H1 (cell line): ENCODE measurements at regions not wholly inside any gene's neighbourhood (a gene's known extent, or its start where the extent isn't known, plus 50 kb on each side); places are given as distances from the start of the nearest gene placed in this dataset.
A peak's percentile ranks its signal among the peaks of the same experiment; 100 is the strongest.

Experiments
- CTCF ChIA-PET: fragments of 300-600 bp; sonication (Branson Sonifier 250); formaldehyde crosslinking; loops from one replicate; lab custom pipeline; 2021; ENCODE audit not compliant: partially characterized antibody; lab: Charles Lee
- POLR2A ChIA-PET: fragments of 300-600 bp; sonication (Branson Sonifier 250); formaldehyde crosslinking; loops from one replicate; lab custom pipeline; 2021; ENCODE audit warnings: inconsistent platforms; ENCODE audit not compliant: partially characterized antibody; lab: Charles Lee
- DNase-seq, 2 experiments: peaks; one replicate each; pipeline versions ENCODE4 v3.0.0 to v3.0.0-alpha.2; 2010 to 2022; ENCODE audit warnings: low spot score in 2 of 2, low read depth in 1 of 2, mixed read lengths in 1 of 2
- FAIRE-seq: peaks from 2 replicates; lab custom pipeline; 2011; peaks lifted over from hg19 to GRCh38; lab: Jason Lieb, UNC
- H2AFZ ChIP-seq: 2 replicates; pipeline ENCODE4 v1.8.1; 2012; ENCODE audit warnings: low read length, inconsistent platforms
- H2AK5ac ChIP-seq: 2 replicates; pipeline ENCODE4 v1.6.1; 2013; ENCODE audit warnings: low read depth, low read length
- H2BK120ac ChIP-seq: replicated peaks from 2 replicates; pipeline ENCODE3; 2013; ENCODE audit warnings: low read depth, low read length, inconsistent platforms
- H2BK12ac ChIP-seq: 2 replicates; pipeline ENCODE4 v1.6.1; 2013; ENCODE audit warnings: low read depth, low read length
- H2BK15ac ChIP-seq: 2 replicates; pipeline ENCODE4 v1.6.1; 2013; ENCODE audit warnings: low read length
- H2BK20ac ChIP-seq: 2 replicates; pipeline ENCODE4 v1.6.1; 2013; ENCODE audit warnings: low read length
- H2BK5ac ChIP-seq: 2 replicates; pipeline ENCODE4 v1.6.1; 2013; ENCODE audit warnings: low read depth, low read length
- H3K14ac ChIP-seq: 2 replicates; pipeline ENCODE4 v1.6.1; 2013; ENCODE audit warnings: inconsistent platforms; ENCODE audit not compliant: insufficient read length
- H3K18ac ChIP-seq: 2 replicates; pipeline ENCODE4 v1.6.1; 2013; ENCODE audit warnings: low read length; ENCODE audit errors: extremely low read depth
- H3K23ac ChIP-seq: 2 replicates; pipeline ENCODE4 v1.6.1; 2013; ENCODE audit warnings: inconsistent platforms; ENCODE audit not compliant: insufficient read length
- H3K23me2 ChIP-seq: 2 replicates; pipeline ENCODE4 v1.6.1; 2013; ENCODE audit warnings: low read depth, low read length
- H3K27ac ChIP-seq: 2 replicates; pipeline ENCODE4 v1.6.1; 2011; ENCODE audit warnings: low read depth, low read length, inconsistent platforms
- H3K27me3 ChIP-seq, 4 experiments: replicated peaks in 1 of 4; 1 replicate in 1 of 4; 2 replicates in 3 of 4; pipeline versions ENCODE4 v1.6.1 to v1.8.1; 2011 to 2013; ENCODE audit warnings: low read length in 3 of 4, mild to moderate bottlenecking in 3 of 4, inconsistent platforms in 2 of 4, mixed read lengths in 2 of 4, moderate library complexity in 1 of 4; ENCODE audit not compliant: control insufficient read depth in 3 of 4, insufficient read depth in 3 of 4; ENCODE audit errors: extremely low read depth in 1 of 4
- H3K36me3 ChIP-seq, 4 experiments: 2 replicates each; pipeline versions ENCODE4 v1.6.1 to v1.8.1; 2011 to 2013; ENCODE audit warnings: mild to moderate bottlenecking in 4 of 4, low read length in 3 of 4, moderate library complexity in 2 of 4, control low read depth in 1 of 4, inconsistent platforms in 1 of 4; ENCODE audit not compliant: insufficient read depth in 4 of 4, control insufficient read depth in 2 of 4
- H3K4ac ChIP-seq: replicated peaks from 2 replicates; pipeline ENCODE3; 2013; ENCODE audit warnings: low read length, low read depth, mixed read lengths, inconsistent platforms; ENCODE audit not compliant: insufficient read length
- H3K4me1 ChIP-seq, 4 experiments: replicated peaks in 1 of 4; 1 replicate in 1 of 4; 2 replicates in 3 of 4; pipeline versions ENCODE4 v1.6.1 to v1.8.1; 2011 to 2013; ENCODE audit warnings: low read length in 3 of 4, inconsistent platforms in 2 of 4, mixed read lengths in 1 of 4; ENCODE audit not compliant: insufficient read depth in 4 of 4, control insufficient read depth in 3 of 4
- H3K4me2 ChIP-seq, 2 experiments: 2 replicates each; pipeline versions ENCODE4 v1.6.1 to v1.8.1; 2011 to 2013; ENCODE audit warnings: low read depth in 2 of 2, low read length in 2 of 2, control low read depth in 1 of 2, inconsistent platforms in 1 of 2, mild to moderate bottlenecking in 1 of 2; ENCODE audit not compliant: insufficient read depth in 1 of 2
- H3K4me3 ChIP-seq, 4 experiments: fragments of 200-600, 300-600 bp in 1 of 4; sonication (generic), shearing (Covaris generic), sonication (Bioruptor Twin) in 1 of 4; 2 replicates each; pipeline versions ENCODE4 v1.5.1 to v1.8.1; 2011 to 2016; ENCODE audit warnings: low read length in 4 of 4, low read depth in 3 of 4, control low read depth in 2 of 4, inconsistent platforms in 2 of 4, mild to moderate bottlenecking in 2 of 4, mixed read lengths in 1 of 4, moderate library complexity in 1 of 4; ENCODE audit not compliant: insufficient read depth in 2 of 4; ENCODE audit errors: extremely low read depth in 1 of 4
- H3K56ac ChIP-seq: replicated peaks from 2 replicates; pipeline ENCODE3; 2013; ENCODE audit warnings: low read depth, mild to moderate bottlenecking, mixed read lengths, low read length, inconsistent platforms; ENCODE audit not compliant: insufficient read length
- H3K79me1 ChIP-seq: 2 replicates; pipeline ENCODE4 v1.6.1; 2013; ENCODE audit warnings: low read depth, low read length, control low read depth
- H3K79me2 ChIP-seq, 2 experiments: 2 replicates each; pipeline versions ENCODE4 v1.6.1 to v1.8.1; 2012 to 2013; ENCODE audit warnings: low read length in 2 of 2, mild to moderate bottlenecking in 2 of 2, inconsistent platforms in 1 of 2; ENCODE audit not compliant: insufficient read depth in 2 of 2, control insufficient read depth in 1 of 2
- H3K9ac ChIP-seq, 4 experiments: replicated peaks in 1 of 4; 1 replicate in 1 of 4; 2 replicates in 3 of 4; pipeline versions ENCODE4 v1.6.1 to v1.8.1; 2011 to 2013; ENCODE audit warnings: low read depth in 3 of 4, low read length in 3 of 4, control low read depth in 2 of 4, mild to moderate bottlenecking in 2 of 4, moderate library complexity in 2 of 4, inconsistent platforms in 1 of 4; ENCODE audit errors: extremely low read depth in 1 of 4
- H3K9me3 ChIP-seq, 2 experiments: 2 replicates each; pipeline versions ENCODE4 v1.6.1 to v1.8.1; 2012 to 2013; ENCODE audit warnings: mild to moderate bottlenecking in 2 of 2, moderate library complexity in 2 of 2, control low read depth in 1 of 2, inconsistent platforms in 1 of 2, low read depth in 1 of 2, low read length in 1 of 2, mixed read lengths in 1 of 2; ENCODE audit not compliant: insufficient read depth in 2 of 2
- H4K20me1 ChIP-seq, 2 experiments: replicated peaks in 1 of 2; 2 replicates each; pipeline versions ENCODE3 to v1.8.1; 2011 to 2013; ENCODE audit warnings: inconsistent platforms in 2 of 2, low read length in 2 of 2, mild to moderate bottlenecking in 1 of 2; ENCODE audit not compliant: insufficient read depth in 2 of 2, control insufficient read depth in 1 of 2
- H4K5ac ChIP-seq: 2 replicates; pipeline ENCODE4 v1.6.1; 2013; ENCODE audit warnings: low read length, low read depth, mixed read lengths, inconsistent platforms; ENCODE audit not compliant: insufficient read length
- H4K8ac ChIP-seq: 2 replicates; pipeline ENCODE4 v1.8.0; 2013; ENCODE audit warnings: mild to moderate bottlenecking, moderate library complexity, low read length, inconsistent platforms; ENCODE audit not compliant: insufficient read depth; ENCODE audit errors: extremely low read depth
- H4K91ac ChIP-seq: replicated peaks from 2 replicates; pipeline ENCODE3; 2013; ENCODE audit warnings: low read length, mixed read lengths, inconsistent platforms; ENCODE audit not compliant: insufficient read length
- EZH2 ChIP-seq: fragments of 200-600 bp; sonication (generic); IDR thresholded peaks from 2 replicates; pipeline ENCODE4 v1.7.1; 2012; ENCODE audit warnings: low read depth, mild to moderate bottlenecking, moderate library complexity, low read length, inconsistent platforms; ENCODE audit not compliant: severe bottlenecking
- HDAC6 ChIP-seq: IDR thresholded peaks from one replicate; pipeline ENCODE4 v1.7.1; 2012; ENCODE audit warnings: low read depth, mild to moderate bottlenecking, inconsistent platforms, low read length, moderate library complexity
- JUND ChIP-seq: IDR thresholded peaks from 2 replicates; pipeline ENCODE4 v1.6.1; 2011; ENCODE audit warnings: mild to moderate bottlenecking, improper control_type of control experiment, low read length
- KDM5A ChIP-seq: fragments of 200-600 bp; IDR thresholded peaks from 2 replicates; pipeline ENCODE4 v1.7.1; 2012; ENCODE audit warnings: mild to moderate bottlenecking, low read length, inconsistent platforms, mixed read lengths
- MAFK ChIP-seq: IDR thresholded peaks from 2 replicates; pipeline ENCODE4 v1.6.1; 2012; ENCODE audit warnings: low read depth, mild to moderate bottlenecking, improper control_type of control experiment, low read length
- PHF8 ChIP-seq: fragments of 200-600 bp; sonication (generic); conservative IDR thresholded peaks from 2 replicates; pipeline ENCODE4 v1.7.1; 2012; ENCODE audit warnings: low read depth, mild to moderate bottlenecking, inconsistent platforms, low read length, moderate library complexity
- RNF2 ChIP-seq: fragments of 200-900, 300-1000 bp; sonication (generic); IDR thresholded peaks from 2 replicates; pipeline ENCODE4 v1.7.1; 2016; ENCODE audit warnings: borderline replicate concordance, low read depth, mild to moderate bottlenecking, antibody characterized with exemption, low read length; ENCODE audit not compliant: poor library complexity, severe bottlenecking; ENCODE audit errors: missing control alignments
- RXRA ChIP-seq: IDR thresholded peaks from 2 replicates; pipeline ENCODE4 v1.6.1; 2011; ENCODE audit warnings: low read depth, mild to moderate bottlenecking, low read length, moderate library complexity; ENCODE audit not compliant: insufficient read depth
- SP4 ChIP-seq: IDR thresholded peaks from 2 replicates; pipeline ENCODE4 v1.6.1; 2012; ENCODE audit warnings: low read length, inconsistent platforms
- TEAD4 ChIP-seq: IDR thresholded peaks from 2 replicates; pipeline ENCODE4 v1.6.1; 2012; ENCODE audit warnings: low read depth, low read length, inconsistent platforms, mixed read lengths
- WGBS, 2 experiments: shearing (Covaris generic) in 1 of 2; methylation state at CpG; one replicate each; pipeline versions ENCODE4 v1.1.6 to v1.1.7; 2013 to 2015; ENCODE audit warnings: low lambda C conversion rate in 2 of 2, mixed read lengths in 2 of 2, inconsistent platforms in 1 of 2, low coverage in 1 of 2, missing lambda C conversion rate in 1 of 2; ENCODE audit not compliant: insufficient replicate concordance in 2 of 2, insufficient coverage in 1 of 2, insufficient read length in 1 of 2; ENCODE audit errors: extremely low coverage in 1 of 2, missing lambda C conversion rate in 1 of 2; 5-methylcytosine and 5-hydroxymethylcytosine counted together
- TF ChIP-seq, protein P1 (sequence below): IDR thresholded peaks from 2 replicates; pipeline ENCODE4 v1.6.1; 2012; ENCODE audit warnings: inconsistent platforms

DNA sequence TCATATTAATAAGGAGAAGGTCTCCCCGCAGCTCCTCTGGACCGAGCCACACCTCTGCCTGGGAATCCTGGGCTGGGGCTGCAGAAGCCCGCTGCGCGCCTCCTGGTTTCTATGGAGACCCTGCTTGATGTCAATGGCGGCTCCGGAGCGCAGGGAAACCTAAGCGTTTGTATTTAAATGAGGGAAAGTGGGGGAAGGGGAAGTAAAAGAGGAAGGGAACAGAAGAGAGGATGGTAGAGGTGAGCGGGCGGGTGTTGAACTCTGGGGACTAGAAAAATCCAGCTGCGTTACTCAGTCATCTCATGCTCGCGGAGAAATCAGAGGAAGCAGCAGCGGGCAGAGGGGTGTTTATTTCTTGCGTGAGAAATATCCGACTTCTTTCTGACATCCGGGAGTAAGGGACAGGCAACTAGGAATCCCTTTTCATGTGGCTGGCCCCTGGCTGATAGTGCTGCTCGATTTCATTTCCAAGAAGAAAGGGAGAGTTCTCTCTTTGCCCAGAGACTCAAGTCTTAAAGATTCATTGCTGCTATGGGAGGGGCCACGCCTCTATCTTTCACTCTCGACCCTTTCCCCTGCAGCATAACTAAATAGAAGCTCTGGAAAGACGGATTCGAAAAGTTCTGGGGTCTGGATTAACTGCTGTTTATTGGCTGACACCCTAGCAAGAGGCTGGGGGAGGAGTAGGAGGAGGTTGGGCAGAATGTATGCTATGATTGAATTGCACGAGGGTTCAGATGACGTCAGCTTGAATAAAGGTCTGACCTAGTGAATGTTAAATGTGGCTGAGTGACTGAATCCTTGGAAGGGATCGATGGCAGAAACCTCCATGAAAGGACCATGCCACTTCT is 110.5 kb upstream of the GAP43 start:
- H4K5ac ChIP-seq, result peak overlapping the region; percentile 24
- FAIRE-seq (peak; percentile 90), DNase-seq (peak in 1 of 2 experiments; percentile 80)
- no peaks in the 10 kb centered on the region for H3K36me3 ChIP-seq
- H3K27ac ChIP-seq, result peak overlapping the region; percentile 87
- H3K18ac ChIP-seq, result peak overlapping the region; percentile 4; the same call in 1 of the 2 replicates
- H2AK5ac ChIP-seq, result no peak overlapping the region
- peak overlapping the region; percentile 1 for H4K91ac ChIP-seq
- peak overlapping the region; percentile 23 for H3K56ac ChIP-seq
- peak overlapping the region; percentile 61; the same call in 1 of the 2 replicates for H2BK5ac ChIP-seq
- H2AFZ ChIP-seq, result peak overlapping the region; percentile 95
- peak overlapping the region; percentile 58 to 74 (median 68) for H3K4me3 ChIP-seq
- ChIA-PET POLR2A (interaction anchor here (0.8 to 2.6 kb wide), 7 partner anchors 9 to 84 kb away, joined by 3 to 11 read pairs (median 3); no protein-coding TSS in a partner anchor), CTCF (interaction anchor here (0.6 to 1.5 kb wide), 3 partner anchors 12 to 179 kb away, joined by 3 to 4 read pairs (median 3); no protein-coding TSS in a partner anchor)
- 4% methylated on average over 25 of the region's 26 CpGs; no CpG with 5 or more reads in 1 of the 2 experiments for WGBS, 2 experiments
- H3K9ac ChIP-seq, result peak overlapping the region; percentile 71 to 85 (median 82)
- H4K8ac ChIP-seq, result no peak overlapping the region
- no peaks in the 10 kb centered on the region for H3K79me1 ChIP-seq
- H2BK12ac ChIP-seq, result peak overlapping the region; percentile 30; the same call in 1 of the 2 replicates
- H3K27me3 ChIP-seq, result no peaks in the 10 kb centered on the region
- no peaks in the 10 kb centered on the region for H3K9me3 ChIP-seq
- H2BK15ac ChIP-seq, result no peak overlapping the region
- peak overlapping the region; percentile 5 for H3K4ac ChIP-seq
- no peak overlapping the region for H3K23ac ChIP-seq
- H2BK120ac ChIP-seq, result peak overlapping the region; percentile 21
- H3K4me1 ChIP-seq, result peaks cover 3 to 8% (median 4%) of the 10 kb centered on the region in 4 experiments; a peak in 4 of 7 replicates
- no peaks in the 10 kb centered on the region for H3K79me2 ChIP-seq
- no peak overlapping the region for H3K14ac ChIP-seq
- H4K20me1 ChIP-seq, result no peaks in the 10 kb centered on the region
- H3K23me2 ChIP-seq, result peaks cover 8% of the 10 kb centered on the region; the same call in 1 of the 2 replicates
- no peak overlapping the region; the same call in 1 of the 2 replicates for H2BK20ac ChIP-seq
- H3K4me2 ChIP-seq, result peak overlapping the region; percentile 90 to 98
- TF ChIP-seq JUND (peak; percentile 69; the same call in 1 of the 2 replicates), PHF8 (peak; percentile 58; the same call in 1 of the 2 replicates), RXRA (no peak), SP4 (no peak), HDAC6 (no peak), TEAD4 (no peak), RNF2 (no peak), MAFK (no peak), KDM5A (no peak), EZH2 (no peak)
- TF ChIP-seq, protein P1, sequence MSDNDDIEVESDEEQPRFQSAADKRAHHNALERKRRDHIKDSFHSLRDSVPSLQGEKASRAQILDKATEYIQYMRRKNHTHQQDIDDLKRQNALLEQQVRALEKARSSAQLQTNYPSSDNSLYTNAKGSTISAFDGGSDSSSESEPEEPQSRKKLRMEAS, result peak; percentile 36; the same call in 1 of the 2 replicates
